NCI-H1930 (cell line): ENCODE measurements at regions not wholly inside any gene's neighbourhood (a gene's known extent, or its start where the extent isn't known, plus 50 kb on each side); places are given as distances from the start of the nearest gene placed in this dataset.

Experiments
- DNase-seq, 2 experiments: peaks; one replicate each; lab custom pipeline; 2025; lab: John Stamatoyannopoulos, UW

- no peak for DNase-seq
These were observed 54.0 kb upstream of the SLC22A11 start for GRCh38 chr11:64501500-64502427.

GRCh38 chr11:64502634-64503033, 53.1 kb upstream of the SLC22A11 start:
- DNase-seq: no peak

GRCh38 chr11:64503186-64503753, 52.5 kb upstream of the SLC22A11 start:
- DNase-seq: no peak

GRCh38 chr11:64504999-64505398, 50.7 kb upstream of the SLC22A11 start:
- no peak for DNase-seq
